ENCODE measurements at regions not wholly inside any gene's neighbourhood (a gene's known extent, or its start where the extent isn't known, plus 50 kb on each side); places are given as distances from the start of the nearest gene placed in this dataset.

GRCh38 chr5:135650081-135650480, 71.3 kb upstream of the CXCL14 start:
- no peak for TF ChIP-seq CTCF (conservative IDR thresholded peaks at IDR 0.05)
- TF ChIP-seq ZFX (IDR thresholded peaks at IDR 0.05) = no peak
